Middle frontal gyrus (tissue), 1 donor: ENCODE measurements at regions not wholly inside any gene's neighbourhood (a gene's known extent, or its start where the extent isn't known, plus 50 kb on each side); places are given as distances from the start of the nearest gene placed in this dataset.
"Not testable (repeated sequence)": the region's sequence is repeated elsewhere in the genome, so short reads cannot be mapped to it uniquely, and the experiment has no call there.

Experiments
- DNase-seq: peaks from one replicate; pipeline ENCODE4 v3.0.0-alpha.2; 2015; ENCODE audit warnings: low spot score; ENCODE audit errors: extremely low spot score

DNA sequence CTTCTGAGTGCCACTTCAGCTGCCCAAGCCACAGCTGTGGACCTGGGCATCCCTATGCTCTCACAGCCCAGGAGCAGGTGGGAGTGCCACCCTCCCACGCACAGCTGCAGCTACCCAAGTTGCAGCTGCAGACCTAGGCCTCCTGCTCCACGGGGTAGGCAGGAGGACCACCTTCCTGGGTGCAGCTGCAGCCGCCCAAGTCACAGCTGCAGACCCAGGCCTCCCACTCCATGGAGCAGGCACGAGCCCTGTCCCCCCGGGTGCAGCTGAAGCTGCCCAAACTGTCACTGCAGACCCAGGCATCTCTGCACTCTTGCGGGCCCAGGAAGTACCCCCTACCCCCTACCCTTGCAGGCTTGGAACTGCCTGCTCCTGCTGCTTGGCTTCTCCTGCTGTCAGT lies 260.2 kb downstream of the XPNPEP1 start:
- no peak for DNase-seq

- not testable (repeated sequence) for DNase-seq
These were observed 270.7 kb downstream of the XPNPEP1 start for GRCh38 chr10:109652612-109653011.

DNA sequence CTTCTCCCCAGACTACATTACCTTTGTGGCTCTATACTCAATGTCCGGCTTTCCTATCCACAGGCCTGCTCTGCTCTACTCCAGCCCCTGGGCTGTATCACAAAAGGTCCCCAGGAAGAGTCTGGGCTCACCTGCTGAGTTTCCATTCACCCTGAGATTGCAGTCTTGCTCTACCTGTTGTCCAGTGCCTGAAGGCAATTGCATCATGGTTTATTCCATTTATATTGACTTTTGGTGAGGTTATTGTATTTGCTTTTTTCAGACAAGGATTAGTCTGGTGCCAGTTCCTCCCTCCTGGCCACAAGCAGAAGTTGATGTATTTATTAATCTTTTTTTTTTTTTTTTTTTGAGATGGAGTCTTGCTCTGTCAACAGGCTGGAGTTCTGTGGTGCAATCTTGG lies 273.1 kb downstream of the XPNPEP1 start:
- DNase-seq = no peak

GRCh38 chr10:109647627-109648026 lies 275.7 kb downstream of the XPNPEP1 start:
- DNase-seq = no peak

DNA sequence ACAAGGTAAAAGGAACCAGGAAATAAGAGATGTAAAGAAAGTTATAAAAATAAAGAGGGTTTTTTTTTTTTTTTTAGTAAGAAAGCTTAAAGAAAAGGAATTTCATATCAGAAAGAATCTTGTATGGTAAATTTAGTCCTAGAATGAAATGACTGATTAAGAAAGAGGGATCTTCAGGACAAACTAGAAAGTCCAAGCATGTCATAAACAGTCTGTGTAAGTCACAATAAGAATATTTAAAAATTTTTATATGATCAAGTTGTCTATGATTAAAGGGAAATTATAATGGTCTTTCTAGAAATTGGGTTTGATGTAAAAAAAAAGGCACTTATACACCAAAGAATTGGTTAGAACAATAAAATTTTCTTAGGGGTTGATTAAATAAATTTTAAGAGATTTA lies 289.5 kb downstream of the XPNPEP1 start:
- DNase-seq = no peak

DNA sequence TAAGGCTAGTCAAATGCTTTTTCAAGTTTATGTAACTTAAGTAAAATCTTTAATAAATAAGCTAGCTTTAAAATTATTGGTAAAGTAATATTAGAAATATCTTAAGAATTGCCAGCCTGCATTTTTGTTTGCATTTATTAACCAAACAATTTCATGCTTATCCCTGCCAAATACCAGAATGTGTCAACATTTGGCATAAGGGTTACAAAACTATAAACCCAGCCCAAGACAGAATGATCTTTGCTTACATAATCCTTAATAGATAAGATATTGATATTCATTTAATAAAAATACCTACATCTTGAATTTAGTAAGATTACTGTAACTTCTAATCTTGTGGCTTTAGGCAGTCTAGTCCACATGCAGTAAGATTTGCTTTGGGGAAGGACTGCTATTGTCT lies 290.3 kb downstream of the XPNPEP1 start:
- DNase-seq = not testable (repeated sequence)

GRCh38 chr10:109624939-109625338 lies 298.4 kb downstream of the XPNPEP1 start:
- DNase-seq = no peak

- no peak for DNase-seq
These were observed 300.7 kb downstream of the XPNPEP1 start for GRCh38 chr10:109622566-109622965.

- no peak for DNase-seq
These were observed 302.9 kb downstream of the XPNPEP1 start for GRCh38 chr10:109620396-109620795.

GRCh38 chr10:109619914-109620313 lies 303.4 kb downstream of the XPNPEP1 start:
- DNase-seq = no peak

GRCh38 chr10:109618748-109619147 lies 304.6 kb downstream of the XPNPEP1 start:
- no peak for DNase-seq

GRCh38 chr10:109618301-109618700 lies 305.0 kb downstream of the XPNPEP1 start:
- no peak for DNase-seq

- DNase-seq = no peak
These were observed 306.8 kb downstream of the XPNPEP1 start for GRCh38 chr10:109616359-109616980.

DNA sequence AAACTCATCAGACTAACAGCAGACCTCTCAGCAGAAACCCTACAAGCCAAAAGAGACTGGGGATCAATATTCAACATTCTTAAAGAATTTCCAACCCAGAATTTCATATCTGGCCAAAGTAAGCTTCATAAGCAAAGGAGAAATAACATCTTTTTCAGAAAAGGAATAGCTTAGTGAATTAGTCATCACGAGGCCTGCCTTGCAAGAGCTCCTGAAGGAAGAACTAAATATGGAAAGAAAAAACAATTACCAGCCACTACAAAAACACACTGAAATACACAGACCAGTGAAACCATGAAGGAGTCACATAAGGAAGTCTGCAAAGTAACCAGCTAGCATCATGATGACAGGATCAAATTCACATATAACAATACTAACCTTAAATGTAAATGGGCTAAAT lies 328.0 kb downstream of the XPNPEP1 start:
- DNase-seq = not testable (repeated sequence)

DNA sequence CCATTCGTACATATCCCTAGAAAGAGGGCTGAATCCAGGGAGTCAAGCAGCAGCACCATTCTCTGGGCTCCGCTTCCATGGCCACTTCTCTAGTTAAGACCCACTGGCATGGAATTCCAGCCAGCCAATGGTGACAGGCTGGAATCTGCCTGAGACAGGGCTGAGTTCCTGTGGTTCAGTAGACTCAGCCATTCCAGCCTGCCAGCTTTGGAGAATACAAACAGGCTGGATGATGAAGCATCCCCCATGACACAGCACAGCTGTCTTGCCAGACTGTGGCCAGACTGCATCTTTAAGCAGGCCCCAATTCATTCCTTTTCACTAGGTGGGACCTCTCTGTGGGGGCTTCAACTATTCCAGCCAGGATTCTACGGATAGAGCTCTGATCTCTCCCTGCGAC lies 329.6 kb downstream of the XPNPEP1 start:
- no peak for DNase-seq

GRCh38 chr10:109592391-109592790 lies 330.9 kb downstream of the XPNPEP1 start:
- no peak for DNase-seq

GRCh38 chr10:109591601-109592000 lies 331.7 kb downstream of the XPNPEP1 start:
- DNase-seq = no peak

- no peak for DNase-seq
These were observed 335.1 kb downstream of the XPNPEP1 start for GRCh38 chr10:109588259-109588658.

GRCh38 chr10:109587366-109587765 lies 335.9 kb downstream of the XPNPEP1 start:
- DNase-seq = no peak

DNA sequence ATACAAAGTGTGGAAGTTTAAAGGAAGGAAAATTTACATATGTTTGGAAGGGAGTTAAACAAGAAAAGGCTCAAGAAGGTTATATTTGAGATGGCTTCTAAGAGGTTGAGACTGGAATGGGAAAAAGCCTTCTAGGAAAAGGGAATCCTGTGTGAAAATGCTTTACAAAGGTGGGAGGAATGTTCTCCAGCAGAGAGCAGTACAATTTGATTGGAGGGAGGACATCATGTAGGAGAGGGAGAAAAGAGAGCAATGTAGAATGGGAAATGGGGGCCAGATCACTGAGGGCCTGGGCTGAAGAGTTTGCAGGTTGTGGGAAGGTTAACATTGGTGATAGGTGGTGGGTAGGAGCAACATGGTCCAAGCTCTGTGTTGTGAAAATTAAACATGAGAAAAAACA lies 366.9 kb downstream of the XPNPEP1 start:
- no peak for DNase-seq

DNA sequence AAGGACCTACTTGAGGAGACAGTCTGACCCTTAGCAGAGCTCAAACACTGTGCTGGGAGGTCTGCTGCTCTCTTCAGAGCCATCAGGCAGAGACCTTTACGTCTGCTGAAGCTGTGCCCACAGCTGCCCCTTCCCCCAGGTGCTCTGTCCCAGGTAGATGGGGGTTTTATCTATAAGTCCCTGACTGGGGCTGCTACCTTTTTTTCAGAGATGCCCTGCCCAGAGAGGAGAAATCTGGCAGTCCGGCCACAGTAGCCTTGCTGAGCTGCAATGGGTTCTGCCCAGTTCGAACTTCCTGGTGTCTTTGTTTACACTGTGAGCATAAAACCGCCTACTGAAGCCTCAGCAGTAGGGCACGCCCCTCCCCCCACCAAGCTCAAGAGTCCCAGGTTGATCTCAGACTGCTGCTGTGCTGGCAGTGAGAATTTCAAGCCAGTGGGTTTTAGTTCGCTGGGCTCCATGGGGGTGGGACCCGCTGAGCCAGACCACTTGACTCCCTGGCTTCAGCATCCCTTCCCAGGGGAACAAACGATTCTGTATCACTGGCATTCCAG lies 381.2 kb downstream of the XPNPEP1 start:
- not testable (repeated sequence) for DNase-seq

GRCh38 chr10:109534193-109534592 lies 389.1 kb downstream of the XPNPEP1 start:
- no peak for DNase-seq

- DNase-seq = no peak
These were observed 394.1 kb downstream of the XPNPEP1 start for GRCh38 chr10:109529258-109529657.
